Panc1 (cell line): ENCODE measurements at regions not wholly inside any gene's neighbourhood (a gene's known extent, or its start where the extent isn't known, plus 50 kb on each side); places are given as distances from the start of the nearest gene placed in this dataset.

ENCODE experiments used
- ATAC-seq: fragments of 200-7000 bp; cut with Tn5 transposase; 2 replicates; pipeline ENCODE4 v1.9.1; 2020; ENCODE audit warnings: mild to moderate bottlenecking, moderate library complexity
- BruUV-seq: library from RNA; stranded (reverse); fragments of 400-500 nt; replicated peaks from 2 replicates; lab custom pipeline; 2021; lab: Mats Ljungman, UMichigan
- CTCF ChIA-PET: fragments of 300-600 bp; sonication (Branson Sonifier 250); formaldehyde crosslinking; loops from one replicate; lab custom pipeline; 2022; ENCODE audit warnings: antibody characterized with exemption; lab: Charles Lee
- POLR2A ChIA-PET: fragments of 300-600 bp; sonication (Branson Sonifier 250); formaldehyde crosslinking; loops from one replicate; lab custom pipeline; 2022; ENCODE audit warnings: antibody characterized with exemption; lab: Charles Lee
- DNase-seq: peaks from one replicate; pipeline ENCODE4 v3.0.0-alpha.2; 2010; ENCODE audit warnings: low read depth, low spot score
- H3K27ac ChIP-seq: 2 replicates; pipeline ENCODE4 v1.5.1; 2011; ENCODE audit warnings: mild to moderate bottlenecking, low read length, inconsistent platforms
- H3K27me3 ChIP-seq: fragments of 200-500 bp; sonication (Bioruptor generic); 2 replicates; pipeline ENCODE4 v1.6.0; 2014; ENCODE audit warnings: low read length, inconsistent platforms; ENCODE audit not compliant: control insufficient read depth, insufficient read depth
- H3K36me3 ChIP-seq: fragments of 200-500 bp; sonication (Bioruptor generic); 2 replicates; pipeline ENCODE4 v1.5.1; 2014; ENCODE audit warnings: inconsistent platforms, mild to moderate bottlenecking, low read length, moderate library complexity; ENCODE audit not compliant: control insufficient read depth, insufficient read depth
- H3K4me1 ChIP-seq: 2 replicates; pipeline ENCODE4 v1.5.1; 2011; ENCODE audit warnings: inconsistent platforms, mild to moderate bottlenecking, low read length, moderate library complexity; ENCODE audit not compliant: control insufficient read depth, insufficient read depth
- H3K4me3 ChIP-seq, 2 experiments: 2 replicates each; pipeline ENCODE4 v1.5.1; 2011 to 2012; ENCODE audit warnings: low read depth in 2 of 2, low read length in 2 of 2, mild to moderate bottlenecking in 2 of 2, inconsistent platforms in 1 of 2, moderate library complexity in 1 of 2
- H3K9me3 ChIP-seq: fragments of 200-500 bp; sonication (Bioruptor generic); 2 replicates; pipeline ENCODE4 v1.5.1; 2014; ENCODE audit warnings: low read depth, mild to moderate bottlenecking, inconsistent platforms, low read length, moderate library complexity; ENCODE audit not compliant: control insufficient read depth, insufficient read depth
- POLR2AphosphoS5 ChIP-seq: IDR thresholded peaks from 2 replicates; pipeline ENCODE4 v1.6.1; 2012; ENCODE audit warnings: mild to moderate bottlenecking, low read depth, low read length, moderate library complexity
- SIN3A ChIP-seq: IDR thresholded peaks from 2 replicates; pipeline ENCODE4 v1.6.1; 2012; ENCODE audit warnings: low read depth, mild to moderate bottlenecking, low read length, moderate library complexity, borderline replicate concordance; ENCODE audit not compliant: insufficient read depth
- TCF7L2 ChIP-seq: IDR thresholded peaks from 2 replicates; pipeline ENCODE4 v1.6.1; 2011; ENCODE audit warnings: mild to moderate bottlenecking, low read depth, low read length, inconsistent platforms
- in situ Hi-C: cut with HindIII; loops from 2 replicates; pipeline ENCODE4 v1.10.0; 2016; ENCODE audit warnings: low sequenced_read_pairs, low pct_unique_long_range_greater_than_20kb
- intact Hi-C: fragments of 100-400 bp; cut with micrococcal nuclease; formaldehyde crosslinking; loops from one replicate; pipeline ENCODE4 v1.10.0; 2022; ENCODE audit not compliant: unreplicated experiment
- TF ChIP-seq, protein P1 (sequence below): fragments of 450-650 bp; IDR thresholded peaks from 2 replicates; pipeline ENCODE4 v1.5.1; 2017; ENCODE audit warnings: mild to moderate bottlenecking
- TF ChIP-seq, protein P2 (sequence below), 2 experiments: IDR thresholded peaks; 2 replicates each; pipeline ENCODE4 v1.6.1; 2011 to 2012; ENCODE audit warnings: low read depth in 2 of 2, control low read depth in 1 of 2, low read length in 1 of 2, mild to moderate bottlenecking in 1 of 2, moderate library complexity in 1 of 2; ENCODE audit not compliant: insufficient read depth in 1 of 2

DNA sequence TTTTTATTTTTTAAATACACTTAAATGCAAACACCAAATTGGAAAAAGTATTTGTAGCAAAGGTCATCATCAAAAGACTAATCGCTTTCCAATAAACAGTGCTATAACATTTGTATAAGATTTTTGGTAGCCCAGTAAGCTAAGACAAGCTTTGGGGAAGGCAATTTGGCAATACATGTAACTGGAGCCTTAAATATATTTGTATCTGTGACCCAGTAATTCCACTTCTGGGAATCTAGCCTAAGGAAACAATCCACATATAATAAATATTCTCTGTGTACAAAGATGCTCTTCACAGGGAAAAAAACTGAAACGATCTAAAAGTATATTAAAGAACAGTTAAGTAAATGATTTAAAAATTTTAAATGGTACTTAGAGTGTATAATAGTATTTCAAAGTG lies 65.5 kb upstream of the TJP1 start:
- ChIA-PET CTCF (no interaction called here), POLR2A (no interaction called here)
- TF ChIP-seq, protein P1, sequence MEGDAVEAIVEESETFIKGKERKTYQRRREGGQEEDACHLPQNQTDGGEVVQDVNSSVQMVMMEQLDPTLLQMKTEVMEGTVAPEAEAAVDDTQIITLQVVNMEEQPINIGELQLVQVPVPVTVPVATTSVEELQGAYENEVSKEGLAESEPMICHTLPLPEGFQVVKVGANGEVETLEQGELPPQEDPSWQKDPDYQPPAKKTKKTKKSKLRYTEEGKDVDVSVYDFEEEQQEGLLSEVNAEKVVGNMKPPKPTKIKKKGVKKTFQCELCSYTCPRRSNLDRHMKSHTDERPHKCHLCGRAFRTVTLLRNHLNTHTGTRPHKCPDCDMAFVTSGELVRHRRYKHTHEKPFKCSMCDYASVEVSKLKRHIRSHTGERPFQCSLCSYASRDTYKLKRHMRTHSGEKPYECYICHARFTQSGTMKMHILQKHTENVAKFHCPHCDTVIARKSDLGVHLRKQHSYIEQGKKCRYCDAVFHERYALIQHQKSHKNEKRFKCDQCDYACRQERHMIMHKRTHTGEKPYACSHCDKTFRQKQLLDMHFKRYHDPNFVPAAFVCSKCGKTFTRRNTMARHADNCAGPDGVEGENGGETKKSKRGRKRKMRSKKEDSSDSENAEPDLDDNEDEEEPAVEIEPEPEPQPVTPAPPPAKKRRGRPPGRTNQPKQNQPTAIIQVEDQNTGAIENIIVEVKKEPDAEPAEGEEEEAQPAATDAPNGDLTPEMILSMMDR = no peak
- TF ChIP-seq, protein P2, sequence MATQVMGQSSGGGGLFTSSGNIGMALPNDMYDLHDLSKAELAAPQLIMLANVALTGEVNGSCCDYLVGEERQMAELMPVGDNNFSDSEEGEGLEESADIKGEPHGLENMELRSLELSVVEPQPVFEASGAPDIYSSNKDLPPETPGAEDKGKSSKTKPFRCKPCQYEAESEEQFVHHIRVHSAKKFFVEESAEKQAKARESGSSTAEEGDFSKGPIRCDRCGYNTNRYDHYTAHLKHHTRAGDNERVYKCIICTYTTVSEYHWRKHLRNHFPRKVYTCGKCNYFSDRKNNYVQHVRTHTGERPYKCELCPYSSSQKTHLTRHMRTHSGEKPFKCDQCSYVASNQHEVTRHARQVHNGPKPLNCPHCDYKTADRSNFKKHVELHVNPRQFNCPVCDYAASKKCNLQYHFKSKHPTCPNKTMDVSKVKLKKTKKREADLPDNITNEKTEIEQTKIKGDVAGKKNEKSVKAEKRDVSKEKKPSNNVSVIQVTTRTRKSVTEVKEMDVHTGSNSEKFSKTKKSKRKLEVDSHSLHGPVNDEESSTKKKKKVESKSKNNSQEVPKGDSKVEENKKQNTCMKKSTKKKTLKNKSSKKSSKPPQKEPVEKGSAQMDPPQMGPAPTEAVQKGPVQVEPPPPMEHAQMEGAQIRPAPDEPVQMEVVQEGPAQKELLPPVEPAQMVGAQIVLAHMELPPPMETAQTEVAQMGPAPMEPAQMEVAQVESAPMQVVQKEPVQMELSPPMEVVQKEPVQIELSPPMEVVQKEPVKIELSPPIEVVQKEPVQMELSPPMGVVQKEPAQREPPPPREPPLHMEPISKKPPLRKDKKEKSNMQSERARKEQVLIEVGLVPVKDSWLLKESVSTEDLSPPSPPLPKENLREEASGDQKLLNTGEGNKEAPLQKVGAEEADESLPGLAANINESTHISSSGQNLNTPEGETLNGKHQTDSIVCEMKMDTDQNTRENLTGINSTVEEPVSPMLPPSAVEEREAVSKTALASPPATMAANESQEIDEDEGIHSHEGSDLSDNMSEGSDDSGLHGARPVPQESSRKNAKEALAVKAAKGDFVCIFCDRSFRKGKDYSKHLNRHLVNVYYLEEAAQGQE (IDR thresholded peaks at IDR 0.05; ENCODE audit: insufficient read depth in 1 of 2, low read depth in 2 of 2, low read length in 1 of 2) = no peak
- TF ChIP-seq TCF7L2 = no peak
- TF ChIP-seq SIN3A = no peak
- TF ChIP-seq POLR2AphosphoS5 = no peak

DNA sequence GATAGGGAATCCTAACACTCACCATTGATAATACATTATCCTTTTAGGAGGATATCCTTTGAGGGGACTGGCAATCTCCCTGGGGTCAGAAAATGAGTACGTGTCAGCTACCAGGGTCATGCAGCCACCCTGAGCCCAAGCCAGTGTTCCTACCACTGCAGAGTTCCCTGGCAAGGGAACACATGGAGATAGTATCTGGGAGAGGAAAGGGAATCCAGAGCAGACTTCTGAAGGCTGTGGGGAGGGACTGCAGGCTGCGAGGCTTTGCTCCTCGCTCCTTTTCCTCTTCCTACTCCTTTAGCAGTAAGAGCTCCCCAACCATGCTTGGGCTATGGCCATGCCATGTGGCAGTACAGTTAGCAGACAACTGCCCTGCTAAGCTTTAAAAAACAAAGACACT lies 62.9 kb upstream of the TJP1 start:
- Histone ChIP-seq H3K27ac (no peak overlapping the region), H3K36me3 (no peaks in the 10 kb centered on the region), H3K9me3 (no peaks in the 10 kb centered on the region), H3K4me3 (no peak overlapping the region), H3K27me3 (no peaks in the 10 kb centered on the region), H3K4me1 (no peaks in the 10 kb centered on the region)
- no TSS peak for BruUV-seq
- DNase-seq (no peak), ATAC-seq (no peak)
- intact Hi-C loops = no loop called here
- POLR2A ChIA-PET = no interaction called here
- in situ Hi-C loops = no loop called here
- no peak for TF ChIP-seq POLR2AphosphoS5
- TF ChIP-seq, protein P1 = no peak
- TF ChIP-seq SIN3A = no peak
- TF ChIP-seq, protein P2 (IDR thresholded peaks at IDR 0.05; ENCODE audit: insufficient read depth in 1 of 2, low read depth in 2 of 2, low read length in 1 of 2) = no peak
- no peak for TF ChIP-seq TCF7L2
- CTCF ChIA-PET = no interaction called here

More for the DNA sequence above, 65.5 kb upstream of the TJP1 start:
- H3K27ac ChIP-seq = no peak overlapping the region
- DNase-seq (no peak), ATAC-seq (no peak)
- BruUV-seq = no TSS peak
- H3K4me3 ChIP-seq = no peak overlapping the region
- in situ Hi-C loops (no loop called here), intact Hi-C loops (no loop called here)
- no peaks in the 10 kb centered on the region for H3K27me3 ChIP-seq
- H3K9me3 ChIP-seq = no peaks in the 10 kb centered on the region
- H3K36me3 ChIP-seq = no peaks in the 10 kb centered on the region
- H3K4me1 ChIP-seq = no peaks in the 10 kb centered on the region
